Hepatocyte (in vitro differentiated cells): ENCODE measurements at regions not wholly inside any gene's neighbourhood (a gene's known extent, or its start where the extent isn't known, plus 50 kb on each side); places are given as distances from the start of the nearest gene placed in this dataset.
A peak's percentile ranks its signal among the peaks of the same experiment; 100 is the strongest.

Experiments
- DNase-seq: peaks from one replicate; pipeline ENCODE4 v3.0.0-alpha.2; 2016; ENCODE audit warnings: low spot score
- H2AFZ ChIP-seq: fragments of 200-600 bp; sonication (generic); 2 replicates; pipeline ENCODE4 v1.6.0; 2016; ENCODE audit warnings: antibody characterized with exemption, mild to moderate bottlenecking
- H3K27ac ChIP-seq: fragments of 200-600 bp; sonication (generic); 2 replicates; pipeline ENCODE4 v1.5.1; 2016; ENCODE audit warnings: mild to moderate bottlenecking
- H3K27me3 ChIP-seq: fragments of 200-600 bp; sonication (generic); 2 replicates; pipeline ENCODE4 v1.6.1; 2016
- H3K36me3 ChIP-seq: fragments of 200-600 bp; sonication (generic); replicated peaks from 2 replicates; pipeline ENCODE4 v1.5.1; 2016; ENCODE audit warnings: low read depth; ENCODE audit not compliant: insufficient read depth
- H3K4me1 ChIP-seq: fragments of 200-600 bp; sonication (generic); 2 replicates; pipeline ENCODE4 v1.5.1; 2016; ENCODE audit warnings: mild to moderate bottlenecking, moderate library complexity; ENCODE audit not compliant: insufficient read depth
- H3K4me2 ChIP-seq: fragments of 200-600 bp; sonication (generic); 2 replicates; pipeline ENCODE4 v1.6.0; 2016
- H3K4me3 ChIP-seq: fragments of 200-600 bp; sonication (generic); 2 replicates; pipeline ENCODE4 v1.5.1; 2016; ENCODE audit warnings: mild to moderate bottlenecking
- H3K79me2 ChIP-seq: fragments of 200-600 bp; sonication (generic); 2 replicates; pipeline ENCODE4 v1.6.0; 2017; ENCODE audit warnings: mild to moderate bottlenecking
- H3K9me2 ChIP-seq: fragments of 200-600 bp; sonication (generic); replicated peaks from 2 replicates; pipeline ENCODE4 v1.6.0; 2017; ENCODE audit warnings: mild to moderate bottlenecking; ENCODE audit not compliant: insufficient read depth
- H3K9me3 ChIP-seq: fragments of 200-600 bp; sonication (generic); 2 replicates; pipeline ENCODE4 v1.5.1; 2016; ENCODE audit warnings: low read depth, mild to moderate bottlenecking
- H4K20me1 ChIP-seq: fragments of 200-600 bp; sonication (generic); 2 replicates; pipeline ENCODE4 v1.6.0; 2016; ENCODE audit warnings: mild to moderate bottlenecking; ENCODE audit not compliant: insufficient read depth, poor library complexity, severe bottlenecking
- EZH2 ChIP-seq: fragments of 200-600 bp; sonication (generic); IDR thresholded peaks from 2 replicates; pipeline ENCODE4 v1.6.1; 2016; ENCODE audit warnings: antibody characterized with exemption, mild to moderate bottlenecking, borderline replicate concordance
- EZH2phosphoT487 ChIP-seq: fragments of 200-600 bp; sonication (generic); IDR thresholded peaks from one replicate; pipeline ENCODE4 v1.6.1; 2018; ENCODE audit warnings: antibody characterized with exemption, mild to moderate bottlenecking, low read depth, moderate library complexity; ENCODE audit not compliant: unreplicated experiment, severe bottlenecking
- WGBS: methylation state at CpG from one replicate; pipeline ENCODE4 v1.1.6; 2016; ENCODE audit warnings: low lambda C conversion rate; ENCODE audit errors: missing lambda C conversion rate; 5-methylcytosine and 5-hydroxymethylcytosine counted together
- TF ChIP-seq, protein P1 (sequence below): fragments of 200-600 bp; sonication (generic); IDR thresholded peaks from 2 replicates; pipeline ENCODE4 v1.5.1; 2016; ENCODE audit warnings: antibody characterized with exemption, mild to moderate bottlenecking; ENCODE audit not compliant: poor library complexity

DNA sequence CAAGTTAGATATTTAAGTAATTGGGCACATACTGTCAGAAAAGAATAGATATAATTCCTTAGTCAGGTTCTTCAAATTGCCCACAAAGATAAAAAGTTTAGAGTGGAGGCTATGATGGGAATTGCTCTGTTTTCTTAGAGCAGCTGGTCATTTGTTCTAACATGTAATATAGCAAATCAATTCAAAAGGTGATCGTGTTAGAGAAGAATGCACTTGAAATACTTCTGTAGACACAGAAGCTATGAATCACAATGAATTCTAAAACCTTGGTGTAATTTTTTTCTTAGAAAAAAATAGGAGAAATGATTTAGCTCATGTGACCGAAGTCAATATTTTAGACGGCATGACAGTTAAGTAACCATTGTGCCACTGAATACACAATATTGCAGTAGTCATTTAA, 918.1 kb upstream of the LRATD1 start:
- H3K4me1 ChIP-seq = no peaks in the 10 kb centered on the region
- no peak for DNase-seq
- no peaks in the 10 kb centered on the region for H3K9me2 ChIP-seq
- no peaks in the 10 kb centered on the region for H3K27me3 ChIP-seq
- no peaks in the 10 kb centered on the region for H3K79me2 ChIP-seq
- 95% methylated on average over 3 of the region's 3 CpGs for WGBS
- H3K4me2 ChIP-seq = no peak overlapping the region
- no peaks in the 10 kb centered on the region for H4K20me1 ChIP-seq
- H2AFZ ChIP-seq = no peak overlapping the region
- no peaks in the 10 kb centered on the region for H3K36me3 ChIP-seq
- no peak overlapping the region for H3K27ac ChIP-seq
- TF ChIP-seq EZH2 = no peak
- TF ChIP-seq, protein P1, sequence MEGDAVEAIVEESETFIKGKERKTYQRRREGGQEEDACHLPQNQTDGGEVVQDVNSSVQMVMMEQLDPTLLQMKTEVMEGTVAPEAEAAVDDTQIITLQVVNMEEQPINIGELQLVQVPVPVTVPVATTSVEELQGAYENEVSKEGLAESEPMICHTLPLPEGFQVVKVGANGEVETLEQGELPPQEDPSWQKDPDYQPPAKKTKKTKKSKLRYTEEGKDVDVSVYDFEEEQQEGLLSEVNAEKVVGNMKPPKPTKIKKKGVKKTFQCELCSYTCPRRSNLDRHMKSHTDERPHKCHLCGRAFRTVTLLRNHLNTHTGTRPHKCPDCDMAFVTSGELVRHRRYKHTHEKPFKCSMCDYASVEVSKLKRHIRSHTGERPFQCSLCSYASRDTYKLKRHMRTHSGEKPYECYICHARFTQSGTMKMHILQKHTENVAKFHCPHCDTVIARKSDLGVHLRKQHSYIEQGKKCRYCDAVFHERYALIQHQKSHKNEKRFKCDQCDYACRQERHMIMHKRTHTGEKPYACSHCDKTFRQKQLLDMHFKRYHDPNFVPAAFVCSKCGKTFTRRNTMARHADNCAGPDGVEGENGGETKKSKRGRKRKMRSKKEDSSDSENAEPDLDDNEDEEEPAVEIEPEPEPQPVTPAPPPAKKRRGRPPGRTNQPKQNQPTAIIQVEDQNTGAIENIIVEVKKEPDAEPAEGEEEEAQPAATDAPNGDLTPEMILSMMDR = no peak
- TF ChIP-seq EZH2phosphoT487 = no peak
- H3K9me3 ChIP-seq = peaks cover 3% of the 10 kb centered on the region
- no peak overlapping the region for H3K4me3 ChIP-seq

DNA sequence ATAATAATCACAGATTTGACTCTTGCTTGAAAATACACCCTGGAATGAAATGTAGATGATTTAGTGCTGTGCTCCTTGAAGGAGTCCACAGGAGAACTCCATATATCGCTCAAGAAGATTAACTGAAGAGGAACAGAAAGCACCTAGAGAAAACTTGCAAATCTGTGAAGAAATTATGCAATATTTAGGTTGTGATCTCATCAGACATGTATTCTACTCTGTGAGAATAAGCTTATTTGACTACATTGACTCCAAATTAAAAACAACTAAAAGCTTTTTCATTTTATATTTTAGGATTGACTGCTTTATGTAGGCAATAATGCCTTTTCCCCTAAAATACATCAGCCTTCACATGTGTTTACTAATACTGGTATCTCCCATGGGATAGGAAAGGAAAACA, 906.6 kb upstream of the LRATD1 start:
- Histone ChIP-seq H3K9me3 (no peaks in the 10 kb centered on the region), H3K4me2 (no peak overlapping the region), H3K27ac (no peak overlapping the region), H3K27me3 (no peaks in the 10 kb centered on the region), H4K20me1 (no peaks in the 10 kb centered on the region), H3K79me2 (no peaks in the 10 kb centered on the region), H3K4me1 (no peaks in the 10 kb centered on the region), H3K9me2 (no peaks in the 10 kb centered on the region), H3K36me3 (no peaks in the 10 kb centered on the region), H3K4me3 (no peak overlapping the region), H2AFZ (no peak overlapping the region)
- TF ChIP-seq, protein P1 = no peak
- TF ChIP-seq EZH2phosphoT487 (no peak), EZH2 (no peak)
- 37% methylated on average over 1 of the region's 1 CpG for WGBS
- no peak for DNase-seq

DNA sequence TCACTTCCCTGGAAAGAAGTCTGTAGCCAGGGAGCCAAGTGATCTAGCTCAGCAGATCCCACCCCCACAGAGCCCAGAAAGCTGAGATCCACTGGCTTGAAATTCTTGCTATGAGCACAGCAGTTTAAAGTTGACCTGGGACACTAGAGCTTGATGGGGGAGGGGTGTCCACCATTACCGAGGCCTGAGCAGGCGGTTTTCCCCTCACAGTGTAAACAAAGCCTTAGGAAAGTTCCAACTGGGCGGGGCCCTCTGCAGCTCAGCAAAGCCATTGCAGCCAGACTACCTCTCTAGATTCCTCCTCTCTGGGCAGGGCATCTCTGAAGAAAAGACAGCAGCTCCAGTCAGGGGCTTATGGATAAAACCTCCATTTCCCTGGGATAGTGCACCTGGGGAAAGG, 887.2 kb upstream of the LRATD1 start:
- H3K9me2 ChIP-seq = no peaks in the 10 kb centered on the region
- WGBS = 45% methylated on average over 3 of the region's 3 CpGs
- no peak overlapping the region for H3K4me3 ChIP-seq
- no peaks in the 10 kb centered on the region for H3K79me2 ChIP-seq
- no peaks in the 10 kb centered on the region for H3K9me3 ChIP-seq
- H3K27me3 ChIP-seq = no peaks in the 10 kb centered on the region
- no peaks in the 10 kb centered on the region for H3K36me3 ChIP-seq
- no peaks in the 10 kb centered on the region for H4K20me1 ChIP-seq
- TF ChIP-seq EZH2 (no peak), EZH2phosphoT487 (no peak)
- TF ChIP-seq, protein P1 = no peak
- no peak overlapping the region for H3K27ac ChIP-seq
- no peak overlapping the region for H3K4me2 ChIP-seq
- DNase-seq = peak; percentile 36
- no peaks in the 10 kb centered on the region for H3K4me1 ChIP-seq
- H2AFZ ChIP-seq = no peak overlapping the region

DNA sequence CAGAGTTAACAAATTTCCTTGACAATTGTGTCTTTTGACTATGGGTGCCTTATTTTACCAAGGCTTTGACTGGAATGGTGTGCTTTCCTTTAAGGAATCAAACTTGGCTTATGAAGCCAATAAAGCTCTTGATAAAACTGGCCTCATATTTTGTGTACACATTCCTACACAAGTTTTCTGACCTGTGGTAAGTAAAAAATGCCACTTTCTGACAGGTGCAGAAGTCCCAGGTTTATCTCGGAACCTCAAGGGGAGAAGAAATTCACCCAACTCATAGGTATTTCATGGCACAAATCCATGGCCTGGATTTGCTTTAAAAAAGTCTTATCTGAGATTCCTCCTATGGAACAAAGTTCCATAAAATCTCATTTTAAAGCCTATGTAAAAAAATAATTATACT, 880.6 kb upstream of the LRATD1 start:
- no peak overlapping the region for H3K4me2 ChIP-seq
- H3K4me3 ChIP-seq = no peak overlapping the region
- 95% methylated on average over 1 of the region's 1 CpG for WGBS

More for the DNA sequence above, 880.6 kb upstream of the LRATD1 start:
- Histone ChIP-seq H3K9me2 (no peaks in the 10 kb centered on the region), H2AFZ (no peak overlapping the region), H3K36me3 (no peaks in the 10 kb centered on the region), H3K4me1 (no peaks in the 10 kb centered on the region), H3K27ac (no peak overlapping the region), H3K9me3 (no peaks in the 10 kb centered on the region), H3K27me3 (no peaks in the 10 kb centered on the region), H4K20me1 (no peaks in the 10 kb centered on the region), H3K79me2 (no peaks in the 10 kb centered on the region)
- no peak for DNase-seq
- no peak for TF ChIP-seq EZH2
- TF ChIP-seq EZH2phosphoT487 = no peak
- TF ChIP-seq, protein P1 = no peak
